Smooth muscle cell of the brain vasculature (primary cell): ENCODE measurements at regions not wholly inside any gene's neighbourhood (a gene's known extent, or its start where the extent isn't known, plus 50 kb on each side); places are given as distances from the start of the nearest gene placed in this dataset.
"Not testable (repeated sequence)": the region's sequence is repeated elsewhere in the genome, so short reads cannot be mapped to it uniquely, and the experiment has no call there.

ENCODE experiments used
- DNase-seq: peaks from one replicate; pipeline ENCODE4 v3.0.0-alpha.2; 2012; ENCODE audit warnings: low read depth, low spot score

GRCh38 chr5:176140138-176140537, 98.1 kb upstream of the SIMC1 start:
- not testable (repeated sequence) for DNase-seq

GRCh38 chr5:176144508-176144907, 93.7 kb upstream of the SIMC1 start:
- no peak for DNase-seq

- DNase-seq: not testable (repeated sequence)
Observed at GRCh38 chr5:176149948-176150347, 88.3 kb upstream of the SIMC1 start.

GRCh38 chr5:176151281-176151680, 86.9 kb upstream of the SIMC1 start:
- DNase-seq: no peak

GRCh38 chr5:176152191-176152929, 85.9 kb upstream of the SIMC1 start:
- DNase-seq: no peak

GRCh38 chr5:176152930-176153311, 85.3 kb upstream of the SIMC1 start:
- DNase-seq: no peak

GRCh38 chr5:176153741-176154140, 84.5 kb upstream of the SIMC1 start:
- peak; percentile 15 for DNase-seq

- DNase-seq: no peak
Observed at GRCh38 chr5:176154821-176155220, 83.4 kb upstream of the SIMC1 start.

- DNase-seq: no peak
Observed at GRCh38 chr5:176155922-176156359, 82.3 kb upstream of the SIMC1 start.

- DNase-seq: no peak
Observed at GRCh38 chr5:176157656-176158055, 80.6 kb upstream of the SIMC1 start.

GRCh38 chr5:176161431-176161830, 76.8 kb upstream of the SIMC1 start:
- DNase-seq: no peak

- no peak for DNase-seq
Observed at GRCh38 chr5:176162198-176162597, 76.0 kb upstream of the SIMC1 start.

GRCh38 chr5:176162888-176163287, 75.3 kb upstream of the SIMC1 start:
- DNase-seq: no peak

GRCh38 chr5:176166427-176166826, 71.8 kb upstream of the SIMC1 start:
- no peak for DNase-seq

GRCh38 chr5:176167800-176168199, 70.4 kb upstream of the SIMC1 start:
- no peak for DNase-seq

- no peak for DNase-seq
Observed at GRCh38 chr5:176169393-176170063, 68.7 kb upstream of the SIMC1 start.

GRCh38 chr5:176170084-176170483, 68.1 kb upstream of the SIMC1 start:
- no peak for DNase-seq

GRCh38 chr5:176171171-176171760, 67.0 kb upstream of the SIMC1 start:
- no peak for DNase-seq

- no peak for DNase-seq
Observed at GRCh38 chr5:176172246-176172645, 66.0 kb upstream of the SIMC1 start.

- no peak for DNase-seq
Observed at GRCh38 chr5:176173647-176174046, 64.6 kb upstream of the SIMC1 start.

- DNase-seq: no peak
Observed at GRCh38 chr5:176174345-176175025, 63.7 kb upstream of the SIMC1 start.

GRCh38 chr5:176175101-176175852, 62.9 kb upstream of the SIMC1 start:
- DNase-seq: no peak
